GM12865 (cell line): ENCODE measurements at regions not wholly inside any gene's neighbourhood (a gene's known extent, or its start where the extent isn't known, plus 50 kb on each side); places are given as distances from the start of the nearest gene placed in this dataset.
"Not testable (repeated sequence)": the region's sequence is repeated elsewhere in the genome, so short reads cannot be mapped to it uniquely, and the experiment has no call there.

ENCODE experiments used
- DNase-seq: peaks from one replicate; pipeline ENCODE4 v3.0.0; 2010; ENCODE audit warnings: low read depth
- H3K4me3 ChIP-seq: 2 replicates; pipeline ENCODE4 v1.5.1; 2011; ENCODE audit warnings: mild to moderate bottlenecking, low read depth, low read length, control low read depth
- TF ChIP-seq, protein P1 (sequence below): IDR thresholded peaks from 2 replicates; pipeline ENCODE4 v1.5.1; 2011; ENCODE audit warnings: low read length, control low read depth, low read depth, inconsistent platforms; ENCODE audit not compliant: insufficient read depth; ENCODE audit errors: missing control alignments

DNA sequence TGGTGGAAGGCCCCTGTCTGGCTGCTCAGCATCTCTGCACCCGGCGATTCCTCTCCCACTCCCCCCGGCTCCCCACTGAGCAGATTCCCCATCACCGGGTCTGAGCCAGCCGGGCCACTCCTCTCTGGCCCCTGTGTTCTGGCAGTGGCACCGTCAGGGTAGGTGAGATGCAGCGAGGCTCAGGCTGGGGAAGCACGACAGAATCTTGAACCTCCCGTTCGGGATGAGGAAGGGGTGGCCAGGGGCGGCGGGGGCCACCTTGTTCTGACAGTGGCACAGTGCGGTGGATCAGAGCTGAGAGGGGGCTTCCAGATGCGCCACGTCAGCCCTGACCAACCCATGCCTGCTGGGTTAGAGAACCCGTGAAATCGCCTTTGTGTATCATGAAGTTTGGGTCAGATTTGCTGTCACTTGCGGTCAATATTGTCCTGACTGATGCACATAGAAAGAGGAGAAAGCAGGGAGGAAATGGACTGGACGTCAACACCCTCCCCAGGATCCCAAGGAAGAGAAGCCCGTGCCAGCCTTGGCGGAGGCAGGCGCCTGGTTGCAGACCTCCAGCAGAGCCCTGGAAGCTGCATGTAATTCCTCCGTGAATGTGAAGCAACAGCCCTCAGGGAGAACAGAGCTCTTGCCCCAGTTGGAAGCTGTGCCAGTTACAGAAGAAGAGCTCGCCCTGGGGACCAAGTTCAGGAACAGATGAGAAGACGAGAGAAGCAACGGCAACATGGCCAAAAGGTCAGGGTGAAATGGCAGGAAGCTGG, 137.1 kb upstream of the SFSWAP start:
- TF ChIP-seq, protein P1, sequence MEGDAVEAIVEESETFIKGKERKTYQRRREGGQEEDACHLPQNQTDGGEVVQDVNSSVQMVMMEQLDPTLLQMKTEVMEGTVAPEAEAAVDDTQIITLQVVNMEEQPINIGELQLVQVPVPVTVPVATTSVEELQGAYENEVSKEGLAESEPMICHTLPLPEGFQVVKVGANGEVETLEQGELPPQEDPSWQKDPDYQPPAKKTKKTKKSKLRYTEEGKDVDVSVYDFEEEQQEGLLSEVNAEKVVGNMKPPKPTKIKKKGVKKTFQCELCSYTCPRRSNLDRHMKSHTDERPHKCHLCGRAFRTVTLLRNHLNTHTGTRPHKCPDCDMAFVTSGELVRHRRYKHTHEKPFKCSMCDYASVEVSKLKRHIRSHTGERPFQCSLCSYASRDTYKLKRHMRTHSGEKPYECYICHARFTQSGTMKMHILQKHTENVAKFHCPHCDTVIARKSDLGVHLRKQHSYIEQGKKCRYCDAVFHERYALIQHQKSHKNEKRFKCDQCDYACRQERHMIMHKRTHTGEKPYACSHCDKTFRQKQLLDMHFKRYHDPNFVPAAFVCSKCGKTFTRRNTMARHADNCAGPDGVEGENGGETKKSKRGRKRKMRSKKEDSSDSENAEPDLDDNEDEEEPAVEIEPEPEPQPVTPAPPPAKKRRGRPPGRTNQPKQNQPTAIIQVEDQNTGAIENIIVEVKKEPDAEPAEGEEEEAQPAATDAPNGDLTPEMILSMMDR: no peak
- no peak overlapping the region for H3K4me3 ChIP-seq
- no peak for DNase-seq

DNA sequence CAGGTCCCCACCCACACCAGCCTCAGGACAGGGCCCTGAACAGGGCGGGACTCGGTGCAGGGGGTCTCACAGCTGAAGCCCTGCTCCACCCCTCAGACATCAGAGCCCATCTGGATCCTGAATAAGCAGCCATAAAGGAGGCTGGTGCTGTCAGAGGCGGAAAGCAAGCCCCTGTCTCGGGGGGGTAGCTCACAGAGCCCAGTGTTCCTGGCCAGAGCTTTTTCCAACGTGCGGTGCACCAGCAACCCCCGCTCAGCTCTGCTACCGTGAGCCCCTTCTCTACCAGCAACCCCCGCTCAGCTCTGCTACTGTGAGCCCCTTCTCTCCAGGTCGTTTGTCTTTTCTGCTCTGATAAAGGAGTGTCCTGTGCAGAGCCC, 136.5 kb upstream of the SFSWAP start:
- H3K4me3 ChIP-seq: no peak overlapping the region
- no peak for DNase-seq
- TF ChIP-seq, protein P1: no peak

DNA sequence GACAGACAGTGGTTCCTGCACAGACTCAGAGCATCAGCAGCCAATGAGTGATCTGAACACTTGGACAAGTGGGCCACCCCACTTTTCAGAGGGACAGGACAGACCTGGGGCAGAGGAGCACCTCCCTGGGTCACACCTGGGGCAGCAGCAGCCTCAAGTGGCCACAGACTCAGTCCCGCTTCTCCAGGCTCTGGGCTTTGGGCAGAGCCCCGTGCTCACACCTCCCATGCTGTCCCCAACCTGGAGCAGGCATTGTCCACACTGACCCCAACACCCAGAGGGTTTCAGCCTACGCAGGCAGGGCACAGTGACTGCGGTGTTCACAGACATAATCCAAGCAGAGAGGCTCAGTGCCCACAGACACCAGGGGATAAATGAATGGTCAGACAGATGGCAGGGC, 135.5 kb upstream of the SFSWAP start:
- TF ChIP-seq, protein P1: no peak
- H3K4me3 ChIP-seq: no peak overlapping the region
- no peak for DNase-seq

DNA sequence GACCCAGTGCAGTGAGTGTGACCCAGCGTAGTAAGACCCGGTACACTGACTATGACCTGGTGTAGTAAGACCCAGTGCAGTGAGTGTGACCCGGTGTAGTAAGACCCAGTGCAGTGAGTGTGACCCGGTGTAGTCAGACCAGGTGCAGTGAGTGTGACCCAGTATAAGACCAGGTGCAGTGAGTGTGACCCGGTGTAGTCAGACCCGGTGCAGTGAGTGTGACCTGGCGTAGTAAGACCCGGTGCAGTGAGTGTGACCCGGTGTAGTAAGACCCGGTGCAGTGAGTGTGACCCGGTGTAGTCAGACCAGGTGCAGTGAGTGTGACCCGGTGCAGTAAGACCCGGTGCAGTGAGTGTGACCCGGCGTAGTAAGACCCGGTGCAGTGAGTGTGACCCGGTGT, 134.2 kb upstream of the SFSWAP start:
- H3K4me3 ChIP-seq, DNase-seq: not testable (repeated sequence)

DNA sequence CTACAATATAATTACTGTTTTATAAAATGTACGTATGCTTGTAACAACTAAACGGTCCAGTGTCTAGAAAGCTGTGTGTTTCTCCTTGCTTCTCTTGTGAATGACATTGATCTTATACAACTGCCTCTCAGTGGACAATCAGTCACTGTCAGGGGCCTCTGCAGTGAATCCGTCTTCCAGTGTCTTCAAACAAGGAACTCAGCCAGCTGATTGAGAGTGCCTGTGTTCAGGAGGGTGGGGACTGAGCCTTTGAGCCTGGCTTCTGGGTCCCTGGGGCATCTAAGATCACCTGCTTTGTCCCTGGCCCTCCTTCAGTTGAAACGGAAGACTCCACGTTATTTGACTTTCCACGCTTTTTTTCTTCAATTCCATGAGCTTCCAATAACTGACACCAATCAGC, 133.1 kb upstream of the SFSWAP start:
- no peak for DNase-seq
- TF ChIP-seq, protein P1: no peak
- H3K4me3 ChIP-seq: no peak overlapping the region

DNA sequence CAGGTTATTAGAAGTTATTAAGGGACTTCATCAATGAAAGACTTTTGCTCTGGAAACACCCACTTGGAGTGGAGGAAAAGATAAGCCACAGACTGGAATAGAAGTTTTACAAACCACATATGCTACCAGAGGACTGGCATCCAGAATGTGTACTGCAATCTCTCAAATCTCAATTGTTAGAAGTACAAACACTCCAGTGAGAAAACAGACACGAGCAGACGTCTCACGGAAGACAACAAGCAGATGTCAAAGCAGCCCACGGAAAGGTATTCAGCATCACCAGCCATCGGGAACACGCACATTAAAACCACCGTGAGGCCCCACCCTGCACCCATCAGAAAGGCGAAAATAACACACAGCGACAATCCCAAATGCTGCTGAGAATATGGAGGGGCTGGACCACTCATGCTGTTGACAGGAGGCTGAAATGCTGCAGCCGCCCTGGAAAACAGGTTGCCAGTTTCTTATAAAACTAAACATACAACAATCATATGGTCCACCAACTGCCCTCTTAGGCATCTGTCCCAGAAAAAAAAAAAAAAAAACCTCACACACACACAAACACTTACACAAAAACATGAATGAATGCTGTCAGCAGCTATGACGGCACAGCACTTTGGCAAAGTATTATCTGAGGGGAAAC, 131.9 kb upstream of the SFSWAP start:
- no peak for DNase-seq
- TF ChIP-seq, protein P1: no peak
- no peak overlapping the region for H3K4me3 ChIP-seq

DNA sequence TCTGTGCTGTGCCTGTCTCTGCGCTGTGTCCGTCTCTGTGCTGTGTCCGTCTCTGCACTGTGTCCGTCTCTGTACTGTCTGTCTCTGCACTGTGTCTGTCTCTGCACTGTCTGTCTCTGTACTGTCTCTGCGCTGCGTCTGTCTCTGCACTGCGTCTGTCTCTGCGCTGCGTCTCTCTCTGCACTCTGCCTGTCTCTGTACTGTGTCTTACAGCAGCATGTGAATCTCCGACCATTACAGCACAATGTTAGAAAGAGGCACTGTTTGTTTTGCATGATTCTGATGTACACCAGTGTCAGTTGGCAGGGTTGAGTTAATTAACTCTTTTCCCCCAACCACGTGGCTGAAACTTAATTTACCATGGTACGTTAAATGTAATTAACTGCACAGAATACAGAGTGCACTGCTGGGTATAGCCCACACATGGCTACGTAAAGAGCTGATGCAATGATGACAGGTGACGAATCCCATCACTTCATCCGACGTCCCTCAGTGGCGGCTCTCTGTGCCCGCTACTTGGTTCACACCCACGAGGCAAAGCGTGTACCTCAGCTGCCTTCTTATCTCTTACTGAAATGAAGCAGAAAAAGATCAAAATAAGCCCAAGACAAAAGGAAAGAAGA, 127.7 kb upstream of the SFSWAP start:
- TF ChIP-seq, protein P1: no peak
- no peak overlapping the region for H3K4me3 ChIP-seq
- no peak for DNase-seq
